Kidney (tissue), 13 donors: ENCODE measurements at regions not wholly inside any gene's neighbourhood (a gene's known extent, or its start where the extent isn't known, plus 50 kb on each side); places are given as distances from the start of the nearest gene placed in this dataset.

Experiments
- DNase-seq, 5 donors: peaks; one replicate each; pipeline ENCODE4 v3.0.0-alpha.2; 2013 to 2020
- FAIRE-seq: peaks from 2 replicates; lab custom pipeline; 2012; peaks lifted over from hg19 to GRCh38; lab: Jason Lieb, UNC
- H3K27ac ChIP-seq, 2 donors: one replicate each; pipeline ENCODE4 v1.7.0; 2013; ENCODE audit warnings: low read depth in 2 of 2, low read length in 2 of 2, inconsistent platforms in 1 of 2
- H3K27me3 ChIP-seq: one replicate; pipeline ENCODE4 v1.7.1; 2013; ENCODE audit warnings: low read length, inconsistent platforms; ENCODE audit not compliant: control insufficient read depth, insufficient read depth
- H3K36me3 ChIP-seq, 3 donors: one replicate each; pipeline versions ENCODE4 v1.7.0 to v1.7.1; 2013; ENCODE audit warnings: low read length in 3 of 3, control low read depth in 1 of 3, inconsistent platforms in 1 of 3; ENCODE audit not compliant: insufficient read depth in 3 of 3, control insufficient read depth in 2 of 3
- H3K4me1 ChIP-seq, 3 donors: one replicate each; pipeline versions ENCODE4 v1.7.0 to v1.7.1; 2013; ENCODE audit warnings: low read length in 3 of 3, inconsistent platforms in 1 of 3, low read depth in 1 of 3; ENCODE audit not compliant: control insufficient read depth in 2 of 3, insufficient read depth in 2 of 3
- H3K4me3 ChIP-seq, 3 donors: one replicate each; pipeline versions ENCODE4 v1.7.0 to v1.8.1; 2013; ENCODE audit warnings: low read length in 3 of 3, control low read depth in 1 of 3, inconsistent platforms in 1 of 3
- H3K9ac ChIP-seq, 3 donors: one replicate each; pipeline versions ENCODE4 v1.7.0 to v1.7.1; 2013; ENCODE audit warnings: low read length in 3 of 3, control low read depth in 1 of 3, inconsistent platforms in 1 of 3
- H3K9me3 ChIP-seq, 3 donors: one replicate each; pipeline versions ENCODE4 v1.7.0 to v1.7.1; 2013; ENCODE audit warnings: low read length in 3 of 3, control low read depth in 1 of 3, inconsistent platforms in 1 of 3; ENCODE audit not compliant: control insufficient read depth in 2 of 3, insufficient read depth in 1 of 3
- CTCF ChIP-seq: IDR thresholded peaks from 3 replicates; pipeline ENCODE4 v1.5.1; 2012; ENCODE audit warnings: mild to moderate bottlenecking, moderate library complexity, borderline replicate concordance; ENCODE audit not compliant: insufficient read depth; ENCODE audit errors: extremely low read depth
- intact Hi-C: fragments of 100-400 bp; cut with DNase I; formaldehyde crosslinking; loops from one replicate; pipeline ENCODE4 v1.11.1; 2022
- donor health status: control.
- donor health status: control.
- donor health status: control.
- donor health status: control.
- donor health status: control.
- donor health status: DM: yes; HTN: yes; CAD: no.
- donor health status: Normal renal cell carcinoma (clear cell type).

GRCh38 chr2:241943961-241944575, 74.5 kb downstream of the RTP5 start:
- Histone ChIP-seq H3K9me3 (peaks cover 0 to 3% (median 0%) of the 10 kb centered on the region in 3 donors), H3K4me3 (no peak overlapping the region), H3K9ac (no peak overlapping the region), H3K4me1 (no peaks in the 10 kb centered on the region), H3K27ac (no peak overlapping the region), H3K36me3 (no peaks in the 10 kb centered on the region), H3K27me3 (no peaks in the 10 kb centered on the region)
- no peak for TF ChIP-seq CTCF
- intact Hi-C loops = no loop called here
- no peak for FAIRE-seq
- DNase-seq = no peak

- peaks cover 0 to 3% (median 0%) of the 10 kb centered on the region in 3 donors for H3K9me3 ChIP-seq
- H3K9ac ChIP-seq = no peak overlapping the region
- intact Hi-C loops = no loop called here
- H3K27me3 ChIP-seq = no peaks in the 10 kb centered on the region
- no peak for DNase-seq
- H3K36me3 ChIP-seq = no peaks in the 10 kb centered on the region
- no peak for FAIRE-seq
- no peak overlapping the region for H3K4me3 ChIP-seq
- no peak overlapping the region for H3K27ac ChIP-seq
- no peak for TF ChIP-seq CTCF
- H3K4me1 ChIP-seq = no peaks in the 10 kb centered on the region
These were observed 75.3 kb downstream of the RTP5 start for GRCh38 chr2:241944821-241945220.

DNA sequence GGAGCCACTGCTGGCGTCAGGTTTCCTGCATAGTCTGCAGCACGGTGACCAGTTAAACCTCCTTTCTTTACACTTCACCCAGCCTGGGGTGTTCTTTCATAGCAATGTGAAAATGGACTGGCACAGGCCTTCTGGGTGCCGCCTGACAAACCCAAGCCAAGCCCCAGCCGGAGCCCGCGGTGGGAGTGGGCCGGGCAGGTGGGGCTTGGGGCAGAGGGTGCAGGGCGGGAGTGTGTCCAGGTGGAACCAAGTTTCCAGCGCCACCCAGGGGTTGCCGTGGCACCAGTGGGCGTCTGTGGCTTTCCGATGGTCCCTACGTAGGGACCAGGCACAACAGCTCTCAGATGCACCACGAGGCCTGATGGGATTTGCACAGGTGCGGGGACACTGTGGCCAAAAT, 75.8 kb downstream of the RTP5 start:
- no peak for FAIRE-seq
- no peaks in the 10 kb centered on the region for H3K4me1 ChIP-seq
- H3K36me3 ChIP-seq = no peaks in the 10 kb centered on the region
- TF ChIP-seq CTCF = no peak
- H3K9me3 ChIP-seq = peaks cover 0 to 3% (median 0%) of the 10 kb centered on the region in 3 donors
- no peak overlapping the region for H3K9ac ChIP-seq
- peaks cover 2% of the 10 kb centered on the region for H3K27me3 ChIP-seq
- intact Hi-C loops = no loop called here
- H3K27ac ChIP-seq = no peak overlapping the region
- no peak for DNase-seq
- H3K4me3 ChIP-seq = no peak overlapping the region

DNA sequence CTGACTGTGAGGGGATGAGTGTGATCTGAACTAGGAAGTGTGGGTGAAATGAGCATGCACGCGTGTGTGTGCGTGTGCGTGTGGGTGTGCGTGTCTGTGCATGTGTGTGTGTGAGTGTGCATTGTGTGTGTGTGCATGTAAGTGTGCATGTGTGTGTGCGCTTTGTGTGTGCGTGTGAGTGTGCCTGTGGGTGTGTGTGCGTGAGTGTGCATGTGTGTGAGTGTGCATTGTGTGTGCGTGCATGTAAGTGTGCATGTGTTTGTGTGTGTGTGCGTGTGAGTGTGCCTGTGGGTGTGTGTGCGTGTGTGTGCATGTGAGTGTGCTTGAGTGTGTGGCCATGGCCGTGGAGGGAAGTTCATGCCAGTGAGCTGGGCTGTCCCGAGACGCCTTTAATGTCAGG, 76.3 kb downstream of the RTP5 start:
- no peak for TF ChIP-seq CTCF
- Histone ChIP-seq H3K27me3 (peaks cover 2% of the 10 kb centered on the region), H3K4me3 (no peak overlapping the region), H3K9me3 (peaks cover 0 to 3% (median 0%) of the 10 kb centered on the region in 3 donors), H3K9ac (no peak overlapping the region), H3K36me3 (no peaks in the 10 kb centered on the region), H3K4me1 (no peaks in the 10 kb centered on the region), H3K27ac (no peak overlapping the region)
- DNase-seq (peak in 1 of 5 donors; percentile 10), FAIRE-seq (no peak)
- intact Hi-C loops = no loop called here
